ENCODE measurements at regions not wholly inside any gene's neighbourhood (a gene's known extent, or its start where the extent isn't known, plus 50 kb on each side); places are given as distances from the start of the nearest gene placed in this dataset.

GRCh38 chr7:32262315-32262714, 192.1 kb upstream of the PDE1C start:
- no peak for DNase-seq

- no peak for DNase-seq
These were observed 189.9 kb upstream of the PDE1C start for GRCh38 chr7:32259931-32260596.

DNA sequence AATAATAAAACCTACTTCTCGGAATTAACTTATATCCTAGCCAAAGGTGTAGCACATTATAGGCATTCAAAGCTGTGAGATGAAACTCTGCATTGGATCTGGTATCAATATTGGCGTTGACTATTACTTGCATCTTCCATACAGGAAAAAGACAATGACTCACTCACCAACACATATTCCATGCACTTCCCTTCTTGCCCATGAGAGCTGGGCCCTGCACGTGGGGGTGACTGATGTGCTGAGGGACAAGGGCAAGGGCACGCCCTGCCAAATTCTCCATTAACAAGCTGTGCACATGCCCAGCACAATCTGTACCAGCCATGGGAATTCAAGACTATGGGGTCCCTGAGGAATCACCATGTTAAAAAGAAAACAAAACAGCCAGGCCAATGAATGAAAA, 188.1 kb upstream of the PDE1C start:
- no peak for DNase-seq

DNA sequence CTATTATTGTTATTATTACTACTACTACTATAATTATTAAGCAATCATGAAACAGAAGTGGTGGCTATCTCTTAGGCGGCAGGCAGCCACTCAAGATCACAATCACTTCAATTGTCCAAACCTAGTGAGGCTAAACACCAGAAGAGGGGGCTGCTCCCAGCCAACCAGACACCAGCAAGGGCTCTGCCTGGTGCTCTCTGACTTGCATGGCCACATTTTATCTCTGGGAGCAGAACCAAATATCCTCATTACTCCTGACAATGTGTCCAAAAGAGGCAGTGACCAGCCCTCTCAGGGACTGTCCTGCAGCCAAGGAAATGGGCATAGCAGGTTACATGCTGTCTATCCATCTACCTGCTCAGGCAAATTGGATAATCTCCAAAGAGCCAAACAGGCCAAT, 187.4 kb upstream of the PDE1C start:
- no peak for DNase-seq

DNA sequence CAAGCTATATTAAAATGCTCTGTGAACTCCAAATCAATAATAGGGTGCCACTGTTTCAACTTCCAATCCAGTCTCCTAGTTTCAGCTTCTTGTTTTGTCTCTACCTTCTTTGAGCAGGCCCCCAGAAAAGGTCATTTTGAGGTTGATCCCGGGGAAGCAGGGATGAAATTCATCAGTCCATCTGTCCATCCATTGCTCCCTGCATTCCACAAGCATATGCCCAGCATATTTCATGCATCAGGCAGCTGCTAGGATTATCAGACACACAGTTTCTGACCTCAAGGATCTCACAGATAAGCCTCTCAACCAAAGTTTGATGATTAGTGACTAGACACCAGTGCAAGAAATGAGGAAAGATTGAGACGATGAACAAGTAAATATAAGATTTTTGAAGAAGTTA, 186.6 kb upstream of the PDE1C start:
- no peak for DNase-seq

DNA sequence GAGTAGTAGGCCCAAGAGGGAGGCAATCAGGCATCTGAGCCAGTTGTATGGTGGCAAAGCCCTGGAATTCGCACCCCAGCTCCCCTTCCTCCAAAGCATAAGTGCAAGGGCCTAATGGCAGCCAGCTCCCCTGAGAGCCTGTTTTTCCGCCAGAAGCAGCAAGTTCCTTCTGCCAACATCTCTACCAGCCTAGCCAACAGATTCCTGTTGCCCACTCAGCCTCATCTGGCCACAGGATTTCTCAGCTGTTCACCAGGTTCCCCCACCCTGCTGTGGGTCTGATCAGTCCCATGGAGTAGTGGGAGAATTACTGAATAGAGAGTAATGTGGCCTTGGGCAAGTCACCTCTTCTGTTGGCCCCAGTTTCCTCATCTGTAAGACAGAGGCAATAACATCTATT, 186.2 kb upstream of the PDE1C start:
- no peak for DNase-seq

GRCh38 chr7:32255036-32255435, 184.8 kb upstream of the PDE1C start:
- no peak for DNase-seq

GRCh38 chr7:32253299-32253698, 183.1 kb upstream of the PDE1C start:
- no peak for DNase-seq

GRCh38 chr7:32251659-32252058, 181.5 kb upstream of the PDE1C start:
- no peak for DNase-seq

DNA sequence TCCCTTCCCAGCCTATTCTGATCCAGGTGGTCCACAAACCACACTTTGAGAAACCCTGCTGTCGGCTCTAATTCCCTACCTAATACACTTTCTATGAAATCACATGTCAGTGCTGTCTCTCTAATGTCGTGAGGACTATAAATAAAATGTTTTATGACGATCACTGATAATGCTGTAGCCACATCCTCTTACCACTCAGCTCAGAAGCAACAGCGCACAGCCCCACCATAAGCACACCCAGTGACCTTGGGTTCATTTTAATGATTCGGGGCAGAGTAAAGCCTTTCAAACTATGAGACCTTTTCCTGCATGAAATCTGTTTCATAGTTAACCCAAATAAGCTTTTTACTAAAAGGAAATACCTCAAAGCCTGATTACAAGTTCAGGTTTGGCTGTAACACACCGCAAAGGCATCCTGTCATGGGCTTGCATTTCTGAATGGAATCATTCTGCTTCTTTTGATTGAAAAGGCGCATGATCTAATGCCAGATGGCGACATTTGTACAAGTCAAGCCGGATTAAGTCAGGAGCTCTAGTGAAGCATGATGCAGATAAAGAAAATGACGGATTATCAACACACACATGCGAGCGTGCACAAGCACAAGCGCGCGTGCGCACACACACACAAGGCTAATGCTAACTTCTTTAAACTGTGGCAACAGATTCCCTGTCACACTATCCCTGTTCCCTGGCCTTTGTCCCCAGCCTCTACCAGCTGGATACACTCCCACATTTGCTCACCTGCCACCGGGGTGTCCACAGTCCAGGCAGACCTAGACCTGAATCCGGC, 180.5 kb upstream of the PDE1C start:
- DNase-seq, result no peak

DNA sequence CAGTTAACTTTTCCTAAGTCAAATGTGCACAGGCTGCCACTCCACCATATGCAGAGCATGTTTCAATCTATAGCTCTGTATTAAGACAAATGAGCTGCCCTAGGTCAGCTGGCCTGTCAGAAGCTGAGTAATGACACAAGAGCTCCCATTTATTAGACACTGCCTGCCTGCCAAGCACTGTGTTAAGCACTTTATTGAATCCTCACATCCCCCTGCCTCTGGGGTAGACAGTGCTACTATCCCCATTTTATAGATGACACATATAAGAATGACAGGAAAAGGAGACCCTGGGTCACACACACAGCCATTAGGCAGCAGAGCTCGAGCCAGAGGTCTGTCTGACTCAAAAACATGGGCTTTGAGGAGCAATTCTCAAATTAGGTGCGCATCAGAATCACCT, 179.8 kb upstream of the PDE1C start:
- DNase-seq, result no peak

DNA sequence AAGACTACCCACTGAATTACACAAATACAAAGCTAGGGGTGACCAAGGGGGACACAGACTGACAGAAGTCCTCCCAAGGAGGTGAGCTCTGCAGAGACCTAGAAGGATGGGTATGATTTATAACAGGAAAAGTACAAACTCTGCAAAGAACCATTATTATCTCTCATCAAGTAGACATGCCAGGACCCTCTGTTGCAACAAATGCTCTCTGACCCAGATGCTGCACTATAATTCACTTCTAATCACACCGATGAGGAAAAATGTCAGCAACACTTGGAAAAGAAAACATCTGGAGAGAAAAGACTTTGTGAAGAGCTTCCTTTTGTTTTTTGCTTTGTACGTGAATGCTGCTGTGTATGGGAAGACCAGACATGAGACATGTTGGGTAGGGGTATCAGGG, 178.3 kb upstream of the PDE1C start:
- DNase-seq, result no peak

DNA sequence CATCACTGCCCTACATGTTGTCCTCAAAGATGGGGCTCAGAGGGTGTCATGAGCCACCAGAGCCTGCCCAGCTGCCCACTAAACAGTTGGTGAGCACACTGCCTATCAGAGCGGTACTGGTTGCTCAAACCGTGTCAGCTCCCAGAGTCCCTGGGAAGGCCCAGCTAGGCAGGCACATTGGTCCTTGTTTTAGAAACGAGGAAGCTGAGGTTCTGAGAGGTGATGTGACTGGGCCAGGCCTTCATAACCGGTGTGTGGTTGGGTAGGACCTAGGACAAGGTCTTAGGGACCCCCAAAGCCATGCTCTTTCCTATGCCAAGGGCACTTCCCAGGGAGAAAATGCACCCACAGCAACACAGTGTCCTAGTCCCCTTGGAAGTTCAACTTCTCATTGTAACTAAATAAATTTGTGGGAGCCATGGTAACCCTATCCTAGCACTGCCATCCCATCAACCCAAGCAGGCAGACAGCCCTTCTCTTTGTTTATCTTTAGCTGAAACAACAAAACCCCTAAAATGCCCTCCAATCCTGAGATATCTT, 174.7 kb upstream of the PDE1C start:
- DNase-seq, result no peak

GRCh38 chr7:32243687-32244290, 173.6 kb upstream of the PDE1C start:
- DNase-seq, result no peak

- DNase-seq, result no peak
These were observed 172.2 kb upstream of the PDE1C start for GRCh38 chr7:32242436-32242835.

DNA sequence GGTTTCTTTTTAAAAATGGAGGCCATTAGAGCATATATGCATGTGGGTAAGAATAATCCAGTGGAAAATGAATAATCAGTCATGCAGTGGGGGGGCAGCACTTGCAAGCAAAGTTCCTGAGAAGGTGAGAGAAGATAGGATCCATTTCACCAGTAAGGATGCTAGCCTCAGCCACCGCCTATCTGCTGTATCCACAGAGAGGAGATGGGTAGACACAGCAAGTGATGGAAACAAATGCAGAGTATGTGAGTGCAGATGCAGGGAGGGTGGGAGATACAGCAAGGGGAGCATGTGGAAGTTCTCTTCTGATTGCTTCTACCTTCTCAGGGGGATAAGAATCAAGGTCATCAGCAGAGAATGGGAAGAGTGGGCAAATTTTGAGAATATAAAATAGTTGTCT, 171.4 kb upstream of the PDE1C start:
- no peak for DNase-seq

DNA sequence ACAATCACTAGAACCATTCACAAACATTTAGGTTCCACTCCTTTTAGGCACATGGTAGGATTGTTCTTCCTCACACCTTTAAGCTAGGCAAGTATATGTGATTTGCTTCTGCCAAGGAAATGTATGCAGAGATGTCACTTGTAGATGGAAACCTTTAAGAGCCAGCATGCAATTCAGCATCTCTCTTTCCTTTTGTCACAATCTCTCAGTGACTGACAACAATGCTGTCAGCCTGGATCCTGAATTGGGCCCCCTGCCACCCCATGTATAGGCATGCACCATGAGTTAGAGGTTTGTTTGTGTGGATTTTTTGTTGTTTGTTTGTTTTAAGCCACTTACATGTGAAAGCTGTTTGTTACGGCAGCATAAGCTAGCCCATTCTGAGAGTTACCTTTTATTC, 169.6 kb upstream of the PDE1C start:
- no peak for DNase-seq

- no peak for DNase-seq
These were observed 158.4 kb upstream of the PDE1C start for GRCh38 chr7:32228601-32229000.

GRCh38 chr7:32227746-32228145, 157.5 kb upstream of the PDE1C start:
- no peak for DNase-seq

- DNase-seq, result no peak
These were observed 154.1 kb upstream of the PDE1C start for GRCh38 chr7:32224276-32224675.

DNA sequence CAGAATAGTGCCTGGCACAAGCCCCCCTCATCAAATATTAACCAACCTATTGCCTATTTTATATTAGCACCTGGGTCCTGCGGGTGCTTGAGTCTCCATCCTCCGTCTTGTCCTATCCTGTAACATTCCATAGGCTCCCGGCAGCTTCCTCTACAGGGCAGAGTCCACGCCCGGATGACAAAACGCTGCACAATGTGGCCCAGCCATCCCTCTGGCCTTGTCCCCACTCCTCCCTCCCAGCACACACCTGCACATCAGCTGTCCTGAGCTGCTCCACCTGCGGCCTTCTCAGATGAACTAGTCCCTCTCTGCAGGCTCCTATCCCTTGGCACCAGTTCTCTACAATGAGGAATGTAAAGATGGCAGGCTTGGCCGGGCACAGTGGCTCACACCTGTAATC, 153.5 kb upstream of the PDE1C start:
- no peak for DNase-seq

- DNase-seq, result no peak
These were observed 153.0 kb upstream of the PDE1C start for GRCh38 chr7:32223071-32223650.

DNA sequence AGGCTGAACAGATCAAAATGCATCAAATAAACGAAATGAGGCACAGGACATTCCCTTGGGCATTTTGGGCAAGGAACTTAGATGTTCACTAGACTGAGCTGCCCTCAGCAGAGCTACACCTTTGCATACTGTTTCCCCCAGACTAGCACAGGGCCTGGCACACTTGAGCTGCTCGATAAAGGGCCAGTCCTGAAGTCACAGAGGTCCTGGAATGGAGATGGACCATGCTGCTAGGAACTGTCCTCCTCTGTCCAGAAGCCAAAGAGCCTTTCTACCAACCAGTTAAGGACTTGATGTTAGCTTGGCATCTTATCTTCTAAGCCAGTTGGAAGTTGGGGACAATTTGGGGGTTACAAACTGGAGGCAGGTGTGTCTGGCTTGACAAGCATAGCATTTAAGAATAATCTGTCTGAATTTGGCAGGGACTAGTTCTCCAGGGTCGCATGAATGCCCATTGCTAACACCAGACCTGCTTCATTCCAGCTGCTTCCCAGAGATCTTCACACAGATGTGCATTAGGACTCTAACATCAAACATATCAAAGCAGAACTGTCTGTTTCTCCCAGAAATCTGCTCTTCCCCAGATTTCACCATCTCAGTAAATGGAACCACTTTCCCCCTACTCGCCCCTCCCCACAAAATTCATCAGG, 152.2 kb upstream of the PDE1C start:
- no peak for DNase-seq

Data from NCI-H1092 (cell line).